Esophagus muscularis mucosa (tissue), 4 donors: ENCODE measurements at regions not wholly inside any gene's neighbourhood (a gene's known extent, or its start where the extent isn't known, plus 50 kb on each side); places are given as distances from the start of the nearest gene placed in this dataset.

ENCODE experiments used
- CTCF ChIP-seq, 3 experiments: fragments of 200-600 bp in 2 of 3; fragments of 450-650 bp in 1 of 3; sonication (generic) in 2 of 3; IDR thresholded peaks; one replicate each; pipeline ENCODE4 v1.5.1; 2017 to 2019; ENCODE audit warnings: antibody characterized with exemption in 3 of 3, mild to moderate bottlenecking in 2 of 3, moderate library complexity in 1 of 3
- EP300 ChIP-seq: sonication (generic); formaldehyde crosslinking; IDR thresholded peaks from one replicate; pipeline ENCODE4 v1.6.1; 2017; ENCODE audit warnings: antibody characterized with exemption
- POLR2A ChIP-seq: fragments of 450-650 bp; IDR thresholded peaks from one replicate; pipeline ENCODE4 v1.6.1; 2017; ENCODE audit warnings: antibody characterized with exemption, moderate library complexity, mild to moderate bottlenecking, low read depth
- POLR2AphosphoS5 ChIP-seq, 2 donors: sonication (generic); formaldehyde crosslinking; IDR thresholded peaks; one replicate each; pipeline ENCODE4 v1.6.1; 2017; ENCODE audit warnings: antibody characterized with exemption in 2 of 2

- TF ChIP-seq POLR2A (no peak), CTCF (IDR thresholded peaks at IDR 0.05) (no peak), POLR2AphosphoS5 (IDR thresholded peaks at IDR 0.05) (no peak), EP300 (no peak)
These were observed 144.7 kb upstream of the SHH start for GRCh38 chr7:155956977-155957376.
